HG02642 (cell line): ENCODE measurements at regions not wholly inside any gene's neighbourhood (a gene's known extent, or its start where the extent isn't known, plus 50 kb on each side); places are given as distances from the start of the nearest gene placed in this dataset.
"Not testable (repeated sequence)": the region's sequence is repeated elsewhere in the genome, so short reads cannot be mapped to it uniquely, and the experiment has no call there.

Experiments
- ATAC-seq: cut with Tn5 transposase; IDR thresholded peaks from one replicate; pipeline ENCODE4 v1.9.1; 2021; ENCODE audit warnings: mild to moderate bottlenecking; ENCODE audit not compliant: unreplicated experiment, poor library complexity

DNA sequence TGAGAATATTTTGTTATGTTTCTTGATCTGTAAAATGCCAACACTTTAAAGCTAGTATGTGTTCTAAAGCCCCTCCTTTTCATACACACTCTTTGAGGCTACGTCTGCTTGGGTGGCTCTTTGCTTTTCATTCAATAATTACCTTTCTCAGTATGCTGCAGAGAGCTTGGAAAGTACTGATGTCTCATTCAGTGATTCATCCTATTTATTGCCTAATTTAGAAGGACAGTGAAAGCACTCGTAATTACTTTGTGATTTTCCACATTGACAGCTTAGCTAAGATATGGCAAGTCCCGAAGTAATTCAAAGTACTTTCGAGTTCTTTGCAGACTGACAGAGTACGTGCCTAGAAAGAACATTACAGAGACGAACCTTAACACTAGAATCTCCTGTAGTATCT is 57.2 kb downstream of the BMP15 start:
- ATAC-seq = no peak

DNA sequence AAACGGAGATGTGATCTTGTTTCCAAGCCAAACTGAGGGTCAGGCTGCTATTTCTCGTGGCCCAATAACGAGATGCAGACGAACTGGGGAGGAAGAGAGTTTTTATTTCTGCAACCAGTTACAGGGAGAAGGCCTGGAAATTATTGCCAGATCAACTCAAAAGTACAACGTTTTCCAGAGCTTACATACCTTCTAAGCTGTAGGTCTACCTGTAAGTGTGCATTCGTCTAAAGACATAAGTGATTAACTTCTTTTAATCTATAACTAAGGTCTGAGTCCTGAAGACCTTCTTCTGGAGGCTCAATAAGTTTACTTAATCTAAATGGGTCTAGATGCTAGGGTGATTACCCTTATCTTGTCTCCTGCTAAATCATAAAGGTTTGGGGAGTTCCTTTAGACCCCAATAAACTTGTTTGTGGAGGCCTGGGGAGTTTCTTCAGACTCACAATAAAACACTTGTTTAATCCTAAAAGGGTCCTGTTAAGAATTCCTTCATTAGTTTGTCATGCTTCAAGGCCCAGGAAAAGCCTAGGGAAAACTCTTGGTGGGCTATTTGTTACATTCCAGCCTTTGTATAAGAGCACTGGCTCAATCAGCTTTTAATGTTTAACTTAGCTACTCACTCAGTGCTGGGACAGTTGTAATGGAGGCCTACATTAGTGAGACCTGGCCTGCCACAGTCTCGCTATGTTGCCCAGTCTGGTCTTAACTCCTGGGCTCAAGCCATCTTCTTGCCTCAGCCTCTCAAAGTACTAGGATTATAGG is 58.5 kb downstream of the BMP15 start:
- ATAC-seq = not testable (repeated sequence)

GRCh38 chrX:50971395-50971794 is 60.9 kb downstream of the BMP15 start:
- no peak for ATAC-seq

GRCh38 chrX:50973199-50973598 is 62.7 kb downstream of the BMP15 start:
- ATAC-seq = no peak

DNA sequence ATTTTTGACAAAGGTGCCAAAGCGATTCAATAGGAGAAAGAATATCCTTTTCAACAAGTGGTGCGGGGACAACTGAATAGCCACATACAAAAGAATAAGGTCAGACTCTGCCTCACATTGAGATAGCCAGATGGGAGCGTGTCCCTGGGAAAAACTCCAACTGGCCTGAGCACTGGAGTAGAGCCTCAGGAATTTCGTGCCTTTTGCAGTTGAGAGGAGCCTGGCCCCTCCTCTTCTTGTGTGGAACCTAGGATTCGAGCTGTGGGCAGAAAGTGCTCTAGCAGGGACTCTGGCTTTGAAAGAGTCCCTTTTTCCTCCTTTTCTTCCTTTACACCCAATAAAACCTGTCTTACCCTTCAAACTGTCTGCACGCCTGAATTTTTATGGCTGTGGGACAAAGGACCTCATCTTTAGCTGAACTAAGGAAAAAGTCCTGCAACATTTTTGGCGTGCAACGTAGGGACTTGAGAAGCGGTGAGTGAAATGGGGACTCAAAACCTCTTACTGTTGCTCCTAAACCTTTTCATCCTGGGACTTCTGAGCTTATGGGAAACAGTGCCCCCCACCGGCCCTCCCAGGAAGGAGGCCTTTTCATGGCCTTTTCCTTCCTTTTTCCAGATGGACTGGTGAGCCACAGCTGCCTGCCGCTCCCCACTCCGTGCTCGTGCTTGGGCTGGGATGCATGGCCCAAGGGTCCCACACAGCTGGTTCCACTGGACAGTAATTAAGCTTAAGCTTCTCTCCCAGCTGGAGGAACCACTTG is 68.6 kb downstream of the BMP15 start:
- ATAC-seq = no peak

DNA sequence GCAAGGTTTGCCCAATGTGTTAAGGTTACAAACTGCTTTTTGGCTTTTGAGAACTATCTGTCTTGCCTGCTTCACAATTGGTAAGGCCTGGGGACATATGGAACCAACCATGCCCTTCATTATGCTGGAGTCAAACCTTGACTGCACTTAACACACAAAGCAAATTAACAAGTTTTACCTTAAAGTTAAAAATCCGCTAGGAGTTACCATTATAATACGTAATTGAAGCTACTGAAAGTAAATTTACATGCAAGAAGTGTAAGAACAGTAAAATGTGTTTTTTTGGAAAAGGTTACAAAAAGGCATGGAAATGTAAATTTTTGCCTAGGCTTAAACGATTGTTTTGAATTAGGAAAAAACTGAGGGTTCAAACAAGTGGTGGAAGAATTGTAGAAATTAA is 69.7 kb downstream of the BMP15 start:
- no peak for ATAC-seq

- ATAC-seq = no peak
Measured at GRCh38 chrX:50988649-50989048, 78.1 kb downstream of the BMP15 start.

- ATAC-seq = no peak
Measured at GRCh38 chrX:50996930-50997329, 86.4 kb downstream of the BMP15 start.

DNA sequence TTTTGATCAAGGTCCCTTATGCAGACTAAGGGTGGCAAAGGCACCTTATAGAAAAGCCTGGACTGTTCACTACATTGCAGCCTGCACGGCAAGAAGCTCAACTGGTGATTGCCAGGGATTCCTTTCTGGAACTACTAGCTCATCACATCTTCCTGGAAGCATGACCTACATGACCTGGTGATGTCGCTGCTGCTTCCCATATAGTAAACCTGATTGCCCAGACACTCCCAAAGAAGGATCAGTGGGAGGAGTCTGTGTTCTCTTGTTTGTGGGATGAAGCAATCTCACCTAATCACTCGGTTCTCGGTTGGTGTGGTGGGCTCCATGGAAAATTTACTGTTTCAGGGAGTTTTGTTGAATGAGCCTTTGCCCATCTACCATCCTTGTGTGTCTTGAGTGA is 89.8 kb downstream of the BMP15 start:
- not testable (repeated sequence) for ATAC-seq

GRCh38 chrX:51001733-51002632 is 91.4 kb downstream of the BMP15 start:
- ATAC-seq = not testable (repeated sequence)

- ATAC-seq = no peak
Measured at GRCh38 chrX:51006064-51006463, 95.5 kb downstream of the BMP15 start.

DNA sequence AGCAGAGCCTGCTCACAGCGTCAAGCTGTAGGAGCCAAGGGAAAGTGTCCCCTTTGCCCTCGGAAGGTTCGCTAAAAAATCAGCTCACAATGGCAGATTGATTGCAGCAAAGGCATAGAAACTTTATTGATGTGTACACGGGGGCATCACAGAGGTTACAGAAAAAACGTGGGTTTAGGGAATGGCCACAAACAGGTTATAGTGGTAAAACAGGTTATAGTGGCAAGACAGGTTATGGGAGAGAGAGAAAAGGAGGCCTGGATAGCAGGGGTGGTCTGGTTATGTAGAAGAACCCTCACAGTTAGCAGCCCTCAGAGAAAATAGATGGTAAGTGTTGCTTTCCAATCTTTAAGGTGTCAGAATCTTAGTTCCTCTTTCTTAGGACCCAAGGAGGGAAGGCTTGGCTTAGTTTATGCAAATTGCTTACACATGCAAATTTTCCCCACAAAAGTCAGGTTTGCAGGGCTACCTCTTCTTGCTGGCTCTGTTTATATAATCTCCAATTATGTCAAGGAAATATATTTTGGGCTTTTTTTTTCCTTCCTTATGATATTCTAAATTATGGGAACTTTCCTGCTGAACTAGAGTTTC is 113.7 kb downstream of the BMP15 start:
- ATAC-seq = no peak

- ATAC-seq = no peak
Measured at GRCh38 chrX:51026862-51027261, 116.3 kb downstream of the BMP15 start.

DNA sequence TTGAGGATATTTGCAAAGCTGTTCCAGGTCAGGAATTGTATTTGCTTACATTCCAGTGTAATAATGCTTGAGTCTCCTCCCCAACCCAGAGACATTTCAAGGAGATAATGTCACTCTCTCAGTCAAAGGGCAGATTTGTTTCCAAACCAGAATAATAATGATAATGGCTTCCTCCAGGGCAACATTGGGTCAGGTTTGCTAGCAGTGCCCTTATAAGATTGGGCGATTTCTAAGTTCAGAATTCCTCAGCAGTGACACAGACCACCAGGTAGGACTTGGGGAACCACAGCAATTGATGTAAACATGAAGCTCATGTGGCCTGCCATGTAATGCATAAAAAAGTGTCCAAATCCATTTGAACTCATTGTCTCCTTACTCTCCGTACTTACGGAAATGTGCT is 125.2 kb downstream of the BMP15 start:
- ATAC-seq = no peak

DNA sequence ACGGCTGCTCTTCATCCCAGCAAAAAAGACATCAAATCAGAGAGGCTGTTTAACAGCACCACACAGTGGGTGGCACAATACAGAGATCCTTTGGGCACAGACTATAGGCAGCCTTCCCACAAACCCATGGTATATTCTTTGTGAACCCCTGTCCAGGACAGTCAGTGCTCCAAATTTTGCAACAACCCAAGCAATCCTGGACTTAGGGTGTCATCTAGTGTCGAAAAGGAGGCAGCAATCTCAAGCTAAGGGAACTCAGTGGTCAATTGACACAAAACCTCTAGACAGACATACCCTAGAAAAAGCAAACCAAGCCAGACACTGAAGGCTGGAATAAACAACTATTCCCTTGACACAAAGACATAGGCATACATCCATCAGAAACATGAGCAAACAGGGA is 137.4 kb downstream of the BMP15 start:
- no peak for ATAC-seq

GRCh38 chrX:51053741-51054140 is 143.2 kb downstream of the BMP15 start:
- ATAC-seq = no peak

DNA sequence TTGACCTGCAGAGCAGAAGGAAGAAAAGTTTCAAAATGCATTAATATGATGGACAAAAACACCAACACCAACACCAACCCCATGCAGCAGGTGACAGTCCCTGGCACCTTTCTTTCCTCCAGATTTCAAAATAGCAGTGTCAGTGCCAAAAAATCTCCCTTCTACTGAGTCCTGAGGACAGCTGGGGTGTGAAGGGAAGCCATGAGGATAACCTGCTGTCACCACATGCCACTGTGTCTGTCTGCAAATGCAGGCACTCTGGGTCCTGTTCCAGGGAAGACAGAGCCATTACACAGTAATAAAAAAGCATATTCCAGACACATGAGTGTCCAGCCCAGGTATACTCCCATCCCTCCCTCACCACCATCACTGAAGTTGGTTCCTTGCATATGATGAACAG is 187.5 kb downstream of the BMP15 start:
- no peak for ATAC-seq

- not testable (repeated sequence) for ATAC-seq
Measured at GRCh38 chrX:51119058-51119926, 208.8 kb downstream of the BMP15 start.

DNA sequence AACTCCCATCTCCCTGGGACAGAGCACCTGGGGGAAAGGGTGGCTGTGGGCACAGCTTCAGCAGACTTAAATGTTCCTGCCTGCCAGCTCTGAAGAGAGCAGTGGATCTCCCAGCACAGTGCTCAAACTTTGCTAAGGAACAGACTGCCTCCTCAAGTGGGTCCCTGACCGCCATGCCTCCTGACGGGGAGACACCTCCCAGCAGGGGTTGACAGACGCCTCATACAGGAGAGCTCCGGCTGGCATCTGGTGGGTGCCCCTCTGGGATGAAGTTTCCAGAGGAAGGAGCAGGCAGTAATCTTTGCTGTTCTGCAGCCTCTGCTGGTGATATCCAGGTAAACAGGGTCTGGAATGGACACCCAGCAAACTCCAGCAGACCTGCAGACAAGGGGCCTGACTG is 206.9 kb upstream of the NUDT10 start:
- ATAC-seq = not testable (repeated sequence)
